Peyer's patch (tissue), 4 donors: ENCODE measurements at regions not wholly inside any gene's neighbourhood (a gene's known extent, or its start where the extent isn't known, plus 50 kb on each side); places are given as distances from the start of the nearest gene placed in this dataset.

ENCODE experiments used
- DNase-seq, 3 donors: peaks; one replicate each; pipeline ENCODE4 v3.0.0-alpha.2; 2017 to 2019
- H3K27ac ChIP-seq, 4 donors: fragments of 200-600 bp; sonication (generic); one replicate each; pipeline ENCODE4 v1.5.1; 2016 to 2019
- H3K27me3 ChIP-seq, 2 donors: fragments of 200-600 bp; sonication (generic); one replicate each; pipeline ENCODE4 v1.5.1; 2019
- H3K36me3 ChIP-seq, 3 donors: fragments of 200-600 bp; sonication (generic); one replicate each; pipeline ENCODE4 v1.5.1; 2016 to 2019
- H3K4me1 ChIP-seq, 4 donors: fragments of 200-600 bp; sonication (generic); one replicate each; pipeline ENCODE4 v1.5.1; 2016 to 2019
- H3K4me3 ChIP-seq, 4 donors: fragments of 200-600 bp; sonication (generic); 1 replicate in 3 of 4; 2 replicates in 1 of 4; pipeline ENCODE4 v1.5.1; 2016 to 2019; ENCODE audit warnings: mild to moderate bottlenecking in 1 of 4
- H3K9me3 ChIP-seq, 4 donors: fragments of 200-600 bp; sonication (generic); one replicate each; pipeline ENCODE4 v1.5.1; 2016 to 2019; ENCODE audit warnings: mild to moderate bottlenecking in 1 of 4
- POLR2A ChIP-seq, 2 donors: fragments of 450-650 bp; IDR thresholded peaks; one replicate each; pipeline ENCODE4 v1.5.1; 2017; ENCODE audit warnings: antibody characterized with exemption in 2 of 2, mild to moderate bottlenecking in 2 of 2, moderate library complexity in 2 of 2
- TF ChIP-seq, protein P1 (sequence below), 6 experiments: fragments of 450-650 bp in 4 of 6; fragments of 200-600 bp in 2 of 6; sonication (generic) in 1 of 6; IDR thresholded peaks; one replicate each; pipeline ENCODE4 v1.5.1; 2017 to 2019; ENCODE audit warnings: antibody characterized with exemption in 6 of 6, mild to moderate bottlenecking in 3 of 6, moderate library complexity in 1 of 6

- no peaks in the 10 kb centered on the region for H3K36me3 ChIP-seq
- no peaks in the 10 kb centered on the region for H3K9me3 ChIP-seq
- H3K27ac ChIP-seq: peak overlapping the region in 2 of 4 donors; percentile 3 to 22
- no peaks in the 10 kb centered on the region for H3K27me3 ChIP-seq
- no peak for DNase-seq
- TF ChIP-seq POLR2A (IDR thresholded peaks at IDR 0.05): no peak
- TF ChIP-seq, protein P1, sequence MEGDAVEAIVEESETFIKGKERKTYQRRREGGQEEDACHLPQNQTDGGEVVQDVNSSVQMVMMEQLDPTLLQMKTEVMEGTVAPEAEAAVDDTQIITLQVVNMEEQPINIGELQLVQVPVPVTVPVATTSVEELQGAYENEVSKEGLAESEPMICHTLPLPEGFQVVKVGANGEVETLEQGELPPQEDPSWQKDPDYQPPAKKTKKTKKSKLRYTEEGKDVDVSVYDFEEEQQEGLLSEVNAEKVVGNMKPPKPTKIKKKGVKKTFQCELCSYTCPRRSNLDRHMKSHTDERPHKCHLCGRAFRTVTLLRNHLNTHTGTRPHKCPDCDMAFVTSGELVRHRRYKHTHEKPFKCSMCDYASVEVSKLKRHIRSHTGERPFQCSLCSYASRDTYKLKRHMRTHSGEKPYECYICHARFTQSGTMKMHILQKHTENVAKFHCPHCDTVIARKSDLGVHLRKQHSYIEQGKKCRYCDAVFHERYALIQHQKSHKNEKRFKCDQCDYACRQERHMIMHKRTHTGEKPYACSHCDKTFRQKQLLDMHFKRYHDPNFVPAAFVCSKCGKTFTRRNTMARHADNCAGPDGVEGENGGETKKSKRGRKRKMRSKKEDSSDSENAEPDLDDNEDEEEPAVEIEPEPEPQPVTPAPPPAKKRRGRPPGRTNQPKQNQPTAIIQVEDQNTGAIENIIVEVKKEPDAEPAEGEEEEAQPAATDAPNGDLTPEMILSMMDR (IDR thresholded peaks at IDR 0.05): no peak
- H3K4me3 ChIP-seq: no peak overlapping the region
- peaks cover 0 to 27% (median 6%) of the 10 kb centered on the region in 4 donors for H3K4me1 ChIP-seq
Measured at GRCh38 chr1:59018446-59018845, 234.6 kb upstream of the JUN start.

- Histone ChIP-seq H3K9me3 (no peaks in the 10 kb centered on the region), H3K36me3 (no peaks in the 10 kb centered on the region), H3K4me1 (peaks cover 0 to 24% (median 6%) of the 10 kb centered on the region in 4 donors), H3K4me3 (no peak overlapping the region), H3K27ac (peak overlapping the region in 2 of 4 donors; percentile 22 to 81), H3K27me3 (no peaks in the 10 kb centered on the region)
- no peak for TF ChIP-seq POLR2A (IDR thresholded peaks at IDR 0.05)
- TF ChIP-seq, protein P1 (IDR thresholded peaks at IDR 0.05): no peak
- DNase-seq: no peak
Measured at GRCh38 chr1:59018860-59019259, 235.0 kb upstream of the JUN start.

GRCh38 chr1:59020151-59020997 lies 236.5 kb upstream of the JUN start:
- DNase-seq: peak in 2 of 3 donors; percentile 68 to 85
- no peak for TF ChIP-seq POLR2A (IDR thresholded peaks at IDR 0.05)
- TF ChIP-seq, protein P1 (IDR thresholded peaks at IDR 0.05): no peak
- no peaks in the 10 kb centered on the region for H3K36me3 ChIP-seq
- H3K27ac ChIP-seq: peak overlapping the region; percentile 77 to 84 (median 79)
- peaks cover 0 to 24% (median 6%) of the 10 kb centered on the region in 4 donors for H3K4me1 ChIP-seq
- H3K4me3 ChIP-seq: peak overlapping the region; percentile 1 to 25 (median 16)
- H3K9me3 ChIP-seq: no peaks in the 10 kb centered on the region
- H3K27me3 ChIP-seq: no peaks in the 10 kb centered on the region

DNA sequence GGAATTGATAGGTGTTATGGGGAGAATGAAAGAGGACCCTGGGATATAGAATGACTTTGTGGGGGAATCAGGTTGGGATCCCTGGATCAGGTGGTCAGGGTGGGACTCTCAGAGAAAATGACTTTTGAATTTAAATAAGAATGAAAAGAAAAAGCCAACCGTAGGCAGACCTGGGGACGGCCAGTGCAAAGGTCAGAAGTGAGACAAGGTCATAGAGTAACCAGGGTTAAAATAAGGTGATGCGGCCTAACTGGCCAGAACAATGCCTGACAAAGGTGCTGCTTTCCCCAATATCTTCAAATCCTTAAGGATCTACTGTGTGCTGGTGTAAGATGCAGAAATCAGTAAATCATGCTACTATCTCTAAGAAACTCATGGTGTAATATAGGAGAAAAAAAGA lies 238.4 kb upstream of the JUN start:
- TF ChIP-seq, protein P1 (IDR thresholded peaks at IDR 0.05): no peak
- no peak for TF ChIP-seq POLR2A (IDR thresholded peaks at IDR 0.05)
- Histone ChIP-seq H3K4me3 (no peak overlapping the region), H3K9me3 (no peaks in the 10 kb centered on the region), H3K27me3 (no peaks in the 10 kb centered on the region), H3K27ac (no peak overlapping the region), H3K4me1 (peaks cover 0 to 32% (median 14%) of the 10 kb centered on the region in 4 donors), H3K36me3 (no peaks in the 10 kb centered on the region)
- DNase-seq: no peak

DNA sequence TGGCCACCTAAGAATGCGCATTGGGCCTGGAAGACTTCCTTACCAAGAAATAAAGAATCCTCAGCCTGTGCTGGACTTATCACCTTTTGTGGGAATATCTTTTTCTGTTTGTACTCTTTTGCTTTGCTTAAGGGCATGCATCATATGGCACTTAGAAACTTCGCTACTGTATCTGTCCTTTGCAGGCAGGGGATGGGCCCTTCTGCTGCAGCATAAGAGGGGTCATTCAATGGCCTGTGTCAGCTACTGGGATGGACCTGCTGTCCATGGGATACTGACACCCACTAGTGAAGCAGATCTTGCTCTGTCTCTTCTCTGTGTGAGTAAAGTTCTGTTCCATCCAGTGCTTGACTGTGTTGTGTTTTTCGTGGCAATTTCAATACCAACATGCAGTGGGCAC lies 239.0 kb upstream of the JUN start:
- no peak for DNase-seq
- H3K9me3 ChIP-seq: no peaks in the 10 kb centered on the region

More for the DNA sequence above, 239.0 kb upstream of the JUN start:
- TF ChIP-seq POLR2A (IDR thresholded peaks at IDR 0.05): no peak
- TF ChIP-seq, protein P1 (IDR thresholded peaks at IDR 0.05): no peak
- Histone ChIP-seq H3K27ac (no peak overlapping the region), H3K4me3 (no peak overlapping the region), H3K36me3 (no peaks in the 10 kb centered on the region), H3K27me3 (no peaks in the 10 kb centered on the region), H3K4me1 (peaks cover 0 to 37% (median 15%) of the 10 kb centered on the region in 4 donors)
